Esophagus squamous epithelium (tissue), 5 donors: ENCODE measurements at regions not wholly inside any gene's neighbourhood (a gene's known extent, or its start where the extent isn't known, plus 50 kb on each side); places are given as distances from the start of the nearest gene placed in this dataset.

Experiments used
- DNase-seq: peaks from one replicate; lab custom pipeline; 2025; lab: John Stamatoyannopoulos, UW
- H3K27ac ChIP-seq, 4 donors: fragments of 200-600 bp; sonication (generic); one replicate each; pipeline ENCODE4 v1.5.1; 2016 to 2019; ENCODE audit warnings: mild to moderate bottlenecking in 1 of 4
- H3K27me3 ChIP-seq, 4 donors: fragments of 200-600 bp; sonication (generic); 1 replicate in 3 of 4; 2 replicates in 1 of 4; pipeline versions ENCODE4 v1.5.1 to v1.6.0; 2017 to 2021; ENCODE audit warnings: antibody characterized with exemption in 1 of 4
- H3K36me3 ChIP-seq, 3 donors: fragments of 200-600 bp; sonication (generic); one replicate each; pipeline ENCODE4 v1.5.1; 2016 to 2019
- H3K4me1 ChIP-seq, 3 donors: fragments of 200-600 bp; sonication (generic); one replicate each; pipeline ENCODE4 v1.5.1; 2017 to 2019
- H3K4me3 ChIP-seq, 4 donors: fragments of 200-600 bp; sonication (generic); 1 replicate in 3 of 4; 2 replicates in 1 of 4; pipeline ENCODE4 v1.5.1; 2016 to 2019; ENCODE audit warnings: mild to moderate bottlenecking in 2 of 4, moderate library complexity in 1 of 4
- H3K9me3 ChIP-seq, 3 donors: fragments of 200-600 bp; sonication (generic); one replicate each; pipeline ENCODE4 v1.5.1; 2016 to 2019
- POLR2A ChIP-seq, 4 donors: fragments of 450-650 bp; IDR thresholded peaks; one replicate each; pipeline ENCODE4 v1.6.1; 2017; ENCODE audit warnings: antibody characterized with exemption in 4 of 4, mild to moderate bottlenecking in 4 of 4, moderate library complexity in 3 of 4
- WGBS, 2 donors: methylation state at CpG; one replicate each; pipeline ENCODE4 v1.1.5; 2018; 5-methylcytosine and 5-hydroxymethylcytosine counted together
- intact Hi-C: fragments of 100-400 bp; cut with DNase I; formaldehyde crosslinking; loops from one replicate; pipeline ENCODE4 v1.15.0; 2022
- TF ChIP-seq, protein P1 (sequence below), 6 experiments: fragments of 450-650 bp in 4 of 6; fragments of 200-600 bp in 2 of 6; sonication (generic) in 2 of 6; IDR thresholded peaks; one replicate each; pipeline ENCODE4 v1.5.1; 2016 to 2019; ENCODE audit warnings: antibody characterized with exemption in 6 of 6, mild to moderate bottlenecking in 4 of 6, moderate library complexity in 4 of 6
- donor health status: DM: yes; HTN: yes; CAD: no.

DNA sequence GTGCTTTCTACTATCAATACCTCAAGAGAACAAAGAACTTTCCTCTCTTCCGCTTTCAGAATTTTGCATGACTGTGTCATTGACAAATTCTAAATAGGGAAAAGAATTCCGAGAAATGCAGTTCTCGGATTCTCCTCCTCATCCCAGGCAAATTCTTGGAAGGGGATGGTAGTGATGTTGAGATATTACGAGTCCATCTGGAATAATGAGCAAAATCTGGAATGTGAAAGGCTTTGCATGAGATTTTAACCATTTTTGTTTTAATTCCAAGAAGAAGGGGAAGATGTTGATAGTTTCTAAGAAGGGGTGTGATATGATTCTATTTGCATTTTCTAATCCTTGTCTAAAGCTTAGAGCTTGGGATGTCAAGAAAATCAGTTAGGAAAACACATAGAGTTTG lies 127.1 kb upstream of the DOCK10 start:
- no peaks in the 10 kb centered on the region for H3K27me3 ChIP-seq
- DNase-seq: no peak
- no peak overlapping the region for H3K4me3 ChIP-seq
- no peaks in the 10 kb centered on the region for H3K4me1 ChIP-seq
- H3K36me3 ChIP-seq: no peaks in the 10 kb centered on the region
- TF ChIP-seq, protein P1, sequence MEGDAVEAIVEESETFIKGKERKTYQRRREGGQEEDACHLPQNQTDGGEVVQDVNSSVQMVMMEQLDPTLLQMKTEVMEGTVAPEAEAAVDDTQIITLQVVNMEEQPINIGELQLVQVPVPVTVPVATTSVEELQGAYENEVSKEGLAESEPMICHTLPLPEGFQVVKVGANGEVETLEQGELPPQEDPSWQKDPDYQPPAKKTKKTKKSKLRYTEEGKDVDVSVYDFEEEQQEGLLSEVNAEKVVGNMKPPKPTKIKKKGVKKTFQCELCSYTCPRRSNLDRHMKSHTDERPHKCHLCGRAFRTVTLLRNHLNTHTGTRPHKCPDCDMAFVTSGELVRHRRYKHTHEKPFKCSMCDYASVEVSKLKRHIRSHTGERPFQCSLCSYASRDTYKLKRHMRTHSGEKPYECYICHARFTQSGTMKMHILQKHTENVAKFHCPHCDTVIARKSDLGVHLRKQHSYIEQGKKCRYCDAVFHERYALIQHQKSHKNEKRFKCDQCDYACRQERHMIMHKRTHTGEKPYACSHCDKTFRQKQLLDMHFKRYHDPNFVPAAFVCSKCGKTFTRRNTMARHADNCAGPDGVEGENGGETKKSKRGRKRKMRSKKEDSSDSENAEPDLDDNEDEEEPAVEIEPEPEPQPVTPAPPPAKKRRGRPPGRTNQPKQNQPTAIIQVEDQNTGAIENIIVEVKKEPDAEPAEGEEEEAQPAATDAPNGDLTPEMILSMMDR (IDR thresholded peaks at IDR 0.05): no peak
- intact Hi-C loops: no loop called here
- H3K27ac ChIP-seq: no peak overlapping the region
- H3K9me3 ChIP-seq: no peaks in the 10 kb centered on the region
- 65 to 70% methylated on average over 4 of the region's 4 CpGs for WGBS, 2 donors

DNA sequence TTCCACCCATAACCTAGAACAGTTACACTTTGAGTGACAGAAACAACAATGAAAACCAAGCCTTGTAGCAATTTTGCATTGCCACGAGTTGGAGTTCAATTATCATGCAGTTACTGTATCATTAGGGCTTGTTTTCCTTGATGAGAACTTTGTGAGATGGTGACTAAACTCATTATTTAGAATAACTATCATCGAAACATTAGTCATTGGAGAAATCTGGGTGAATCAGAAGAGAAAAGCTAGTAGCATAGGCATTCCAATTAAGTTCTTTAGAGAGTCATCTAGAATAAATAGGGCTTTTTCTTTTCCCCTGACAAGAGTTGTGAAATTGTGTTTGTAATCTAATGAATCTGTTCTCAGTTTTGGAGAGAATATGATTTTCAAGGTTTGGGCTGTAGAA lies 122.8 kb upstream of the DOCK10 start:
- no peaks in the 10 kb centered on the region for H3K9me3 ChIP-seq
- 39 to 43% methylated on average over 2 of the region's 2 CpGs for WGBS, 2 donors
- DNase-seq: no peak
- intact Hi-C loops: no loop called here
- no peak overlapping the region for H3K27ac ChIP-seq
- H3K4me3 ChIP-seq: no peak overlapping the region
- H3K27me3 ChIP-seq: no peaks in the 10 kb centered on the region
- H3K4me1 ChIP-seq: no peaks in the 10 kb centered on the region
- H3K36me3 ChIP-seq: no peaks in the 10 kb centered on the region
- TF ChIP-seq POLR2A (IDR thresholded peaks at IDR 0.05): no peak
- TF ChIP-seq, protein P1 (IDR thresholded peaks at IDR 0.05): no peak

DNA sequence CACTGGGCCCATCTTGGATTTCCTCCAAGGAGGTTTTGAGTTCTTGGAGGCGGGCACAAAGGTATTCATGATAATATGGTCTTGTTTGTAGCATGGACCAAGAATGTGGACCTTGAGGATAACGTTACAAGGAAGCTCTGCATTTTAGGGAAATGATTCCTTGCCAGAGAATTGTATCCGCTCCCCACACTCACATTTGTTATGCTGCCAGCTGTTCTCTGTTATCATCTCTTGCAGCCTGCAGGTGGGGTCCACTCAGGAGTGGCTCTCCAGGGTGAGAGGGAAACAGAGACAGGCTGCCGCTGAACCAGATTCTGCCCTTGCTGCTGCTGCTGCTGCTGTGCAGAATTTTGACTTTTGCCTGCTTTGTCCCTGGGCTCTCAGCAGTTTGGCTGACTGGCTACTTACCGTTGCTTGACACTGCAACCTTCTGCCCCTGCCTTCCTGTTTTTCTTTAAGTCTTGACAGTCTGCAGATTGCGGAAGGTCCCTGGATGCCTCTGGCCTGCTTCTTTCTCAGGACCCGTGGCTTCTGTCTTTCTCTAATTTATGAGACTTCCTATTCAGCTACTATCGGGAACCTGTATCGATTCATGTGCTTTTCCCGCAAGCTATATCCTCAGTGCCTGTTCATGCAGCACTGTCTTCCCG lies 122.3 kb upstream of the DOCK10 start:
- Histone ChIP-seq H3K36me3 (no peaks in the 10 kb centered on the region), H3K27ac (no peak overlapping the region), H3K4me3 (no peak overlapping the region), H3K4me1 (no peaks in the 10 kb centered on the region), H3K9me3 (no peaks in the 10 kb centered on the region), H3K27me3 (no peaks in the 10 kb centered on the region)
- TF ChIP-seq, protein P1 (IDR thresholded peaks at IDR 0.05): no peak
- no peak for TF ChIP-seq POLR2A (IDR thresholded peaks at IDR 0.05)
- intact Hi-C loops: no loop called here
- no peak for DNase-seq
- WGBS, 2 donors: 41 to 61% methylated on average over 8 to 11 of the region's 11 CpGs

DNA sequence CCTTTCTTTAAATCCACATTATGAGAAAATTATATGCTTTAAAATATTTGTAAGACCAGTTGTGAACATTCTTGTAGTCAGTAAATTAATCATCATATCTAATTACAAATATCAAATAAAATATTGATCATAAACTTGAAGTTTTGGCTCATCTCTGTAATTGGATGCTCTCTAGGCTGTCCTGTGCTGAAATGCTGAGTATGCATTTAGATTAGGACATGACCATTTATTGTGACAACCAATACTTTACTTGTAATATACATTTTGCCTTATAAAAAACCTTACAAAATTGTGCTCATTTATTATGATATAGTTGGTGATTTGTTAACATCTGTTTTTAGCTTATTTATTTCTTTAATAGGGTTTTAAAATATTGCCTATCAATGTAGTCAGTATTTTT lies 116.1 kb upstream of the DOCK10 start:
- TF ChIP-seq, protein P1 (IDR thresholded peaks at IDR 0.05): no peak
- no peak for TF ChIP-seq POLR2A (IDR thresholded peaks at IDR 0.05)
- intact Hi-C loops: no loop called here
- H3K27me3 ChIP-seq: no peaks in the 10 kb centered on the region
- H3K4me3 ChIP-seq: no peak overlapping the region
- no peak for DNase-seq
- no peak overlapping the region for H3K27ac ChIP-seq
- no peaks in the 10 kb centered on the region for H3K4me1 ChIP-seq
- no peaks in the 10 kb centered on the region for H3K9me3 ChIP-seq
- no peaks in the 10 kb centered on the region for H3K36me3 ChIP-seq

DNA sequence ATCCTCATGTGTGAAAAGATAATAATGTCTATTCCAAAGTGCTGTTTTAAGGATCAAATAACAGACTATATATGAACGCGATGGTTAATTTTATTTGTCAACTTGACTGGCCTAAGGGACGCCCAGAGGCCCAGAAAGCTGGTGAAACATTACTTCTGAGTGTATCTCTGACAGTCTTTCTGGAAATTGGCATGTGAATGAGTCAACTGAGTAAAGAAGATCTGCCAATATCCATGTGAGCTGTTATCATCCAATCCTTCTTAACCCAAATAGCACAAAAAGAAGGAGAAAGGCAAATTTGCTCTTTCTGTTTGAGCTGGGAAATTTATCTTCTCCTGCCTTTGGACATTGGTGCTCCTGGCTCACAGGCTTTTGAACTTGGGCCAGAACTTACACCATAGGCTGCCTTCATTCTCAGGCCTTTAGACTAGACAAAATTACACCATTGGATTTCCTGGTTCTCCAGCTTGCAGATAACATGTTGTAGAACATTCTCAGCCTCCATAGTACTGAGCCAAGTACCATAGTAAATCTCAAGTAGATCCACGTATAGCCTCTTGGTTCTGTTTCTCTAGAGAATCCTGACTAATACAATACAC lies 114.7 kb upstream of the DOCK10 start:
- TF ChIP-seq, protein P1 (IDR thresholded peaks at IDR 0.05): no peak
- no peak for TF ChIP-seq POLR2A (IDR thresholded peaks at IDR 0.05)

More for the DNA sequence above, 114.7 kb upstream of the DOCK10 start:
- 70 to 86% methylated on average over 4 of the region's 4 CpGs for WGBS, 2 donors
- DNase-seq: no peak
- Histone ChIP-seq H3K4me1 (no peaks in the 10 kb centered on the region), H3K9me3 (no peaks in the 10 kb centered on the region), H3K27ac (no peak overlapping the region), H3K36me3 (no peaks in the 10 kb centered on the region), H3K27me3 (no peaks in the 10 kb centered on the region), H3K4me3 (no peak overlapping the region)
- intact Hi-C loops: no loop called here
